Upper lobe of left lung (tissue), 6 donors: ENCODE measurements at regions not wholly inside any gene's neighbourhood (a gene's known extent, or its start where the extent isn't known, plus 50 kb on each side); places are given as distances from the start of the nearest gene placed in this dataset.

Experiments used
- ATAC-seq, 2 donors: fragments of 200-7000 bp; cut with Tn5 transposase; one replicate each; pipeline ENCODE4 v1.9.1; 2022; ENCODE audit warnings: mild to moderate bottlenecking in 2 of 2, moderate library complexity in 2 of 2; ENCODE audit not compliant: low FRiP score in 2 of 2
- DNase-seq, 2 donors: peaks; one replicate each; pipeline ENCODE4 v3.0.0-alpha.2; 2019 to 2020
- H3K27ac ChIP-seq, 4 donors: fragments of 200-600 bp; sonication (generic); one replicate each; pipeline ENCODE4 v1.5.1; 2016 to 2019
- H3K27me3 ChIP-seq, 4 donors: fragments of 200-600 bp; sonication (generic); one replicate each; pipeline ENCODE4 v1.5.1; 2017 to 2019
- H3K36me3 ChIP-seq, 4 donors: fragments of 200-600 bp; sonication (generic); one replicate each; pipeline ENCODE4 v1.5.1; 2016 to 2019
- H3K4me1 ChIP-seq, 4 donors: fragments of 200-600 bp; sonication (generic); one replicate each; pipeline ENCODE4 v1.5.1; 2018 to 2019
- H3K4me3 ChIP-seq, 4 donors: fragments of 200-600 bp; sonication (generic); one replicate each; pipeline ENCODE4 v1.5.1; 2017 to 2019; ENCODE audit warnings: mild to moderate bottlenecking in 2 of 4, moderate library complexity in 1 of 4
- H3K9me3 ChIP-seq, 4 donors: fragments of 200-600 bp; sonication (generic); one replicate each; pipeline ENCODE4 v1.5.1; 2018 to 2019
- EP300 ChIP-seq, 4 donors: sonication (generic); formaldehyde crosslinking; IDR thresholded peaks; one replicate each; pipeline ENCODE4 v1.5.1; 2017; ENCODE audit warnings: antibody characterized with exemption in 4 of 4, control low read depth in 2 of 4
- POLR2A ChIP-seq, 4 donors: fragments of 450-650 bp; IDR thresholded peaks; one replicate each; pipeline ENCODE4 v1.5.1; 2016 to 2017; ENCODE audit warnings: antibody characterized with exemption in 4 of 4, mild to moderate bottlenecking in 2 of 4
- POLR2AphosphoS5 ChIP-seq, 2 donors: sonication (generic); formaldehyde crosslinking; IDR thresholded peaks; one replicate each; pipeline ENCODE4 v1.5.1; 2017; ENCODE audit warnings: antibody characterized with exemption in 2 of 2
- WGBS, 2 donors: methylation state at CpG; one replicate each; pipeline ENCODE4 v1.1.5; 2017 to 2018; 5-methylcytosine and 5-hydroxymethylcytosine counted together
- TF ChIP-seq, protein P1 (sequence below), 6 experiments: fragments of 450-650 bp in 4 of 6; fragments of 200-600 bp in 2 of 6; sonication (generic) in 2 of 6; IDR thresholded peaks; one replicate each; pipeline ENCODE4 v1.5.1; 2016 to 2019; ENCODE audit warnings: antibody characterized with exemption in 6 of 6
- donor health status: DM: no; HTN: no; CAD: no; lungs with moderate emphysema.
- donor health status: DM: no; HTN: yes; CAD: no; lungs with severe emphysema.

DNA sequence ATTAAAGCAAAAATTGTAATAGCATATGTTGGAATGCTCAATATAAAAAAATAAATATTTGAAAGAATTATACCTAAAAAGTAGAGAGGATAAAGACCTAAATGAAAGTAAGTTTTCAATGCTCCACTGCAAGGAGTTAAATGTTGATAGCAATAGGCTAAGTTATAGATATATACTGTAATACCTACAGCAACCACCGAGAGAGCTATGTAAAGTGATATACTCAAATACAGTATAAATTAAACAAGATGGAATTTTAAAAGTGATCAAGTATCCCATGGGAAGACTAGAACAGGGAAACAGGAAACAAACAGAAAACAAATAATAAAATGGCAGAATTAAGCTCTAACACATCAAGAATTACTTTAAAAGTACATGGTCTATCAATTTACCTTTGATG, 73.9 kb downstream of the CASP3 start:
- Histone ChIP-seq H3K4me1 (no peaks in the 10 kb centered on the region), H3K27me3 (no peaks in the 10 kb centered on the region), H3K36me3 (no peaks in the 10 kb centered on the region), H3K4me3 (no peak overlapping the region), H3K9me3 (no peaks in the 10 kb centered on the region), H3K27ac (no peak overlapping the region)
- no peak for DNase-seq
- TF ChIP-seq EP300 (IDR thresholded peaks at IDR 0.05) (no peak), POLR2AphosphoS5 (IDR thresholded peaks at IDR 0.05) (no peak), POLR2A (IDR thresholded peaks at IDR 0.05) (no peak)
- TF ChIP-seq, protein P1, sequence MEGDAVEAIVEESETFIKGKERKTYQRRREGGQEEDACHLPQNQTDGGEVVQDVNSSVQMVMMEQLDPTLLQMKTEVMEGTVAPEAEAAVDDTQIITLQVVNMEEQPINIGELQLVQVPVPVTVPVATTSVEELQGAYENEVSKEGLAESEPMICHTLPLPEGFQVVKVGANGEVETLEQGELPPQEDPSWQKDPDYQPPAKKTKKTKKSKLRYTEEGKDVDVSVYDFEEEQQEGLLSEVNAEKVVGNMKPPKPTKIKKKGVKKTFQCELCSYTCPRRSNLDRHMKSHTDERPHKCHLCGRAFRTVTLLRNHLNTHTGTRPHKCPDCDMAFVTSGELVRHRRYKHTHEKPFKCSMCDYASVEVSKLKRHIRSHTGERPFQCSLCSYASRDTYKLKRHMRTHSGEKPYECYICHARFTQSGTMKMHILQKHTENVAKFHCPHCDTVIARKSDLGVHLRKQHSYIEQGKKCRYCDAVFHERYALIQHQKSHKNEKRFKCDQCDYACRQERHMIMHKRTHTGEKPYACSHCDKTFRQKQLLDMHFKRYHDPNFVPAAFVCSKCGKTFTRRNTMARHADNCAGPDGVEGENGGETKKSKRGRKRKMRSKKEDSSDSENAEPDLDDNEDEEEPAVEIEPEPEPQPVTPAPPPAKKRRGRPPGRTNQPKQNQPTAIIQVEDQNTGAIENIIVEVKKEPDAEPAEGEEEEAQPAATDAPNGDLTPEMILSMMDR (IDR thresholded peaks at IDR 0.05), result no peak
- WGBS, 2 donors, result 46 to 56% methylated on average over 1 of the region's 1 CpG
- no peak for ATAC-seq

DNA sequence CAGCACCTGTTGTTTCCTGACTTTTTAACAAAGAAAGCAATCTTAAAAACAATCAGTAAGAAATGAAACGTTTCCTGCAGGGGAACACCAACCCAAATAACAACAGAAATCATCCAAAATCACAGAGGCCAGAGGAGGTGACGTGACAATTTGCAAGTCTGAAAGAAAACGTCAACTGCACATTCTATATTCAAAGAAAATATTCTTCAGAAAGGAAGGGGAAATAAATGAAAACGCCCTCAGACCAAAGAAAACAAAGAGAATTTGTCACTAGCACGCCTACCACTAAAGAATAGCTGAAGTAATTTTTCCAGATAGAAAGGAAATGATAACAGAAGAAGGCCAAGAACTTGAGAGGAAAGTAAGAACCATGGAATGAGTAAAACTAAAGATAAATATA, 74.4 kb downstream of the CASP3 start:
- Histone ChIP-seq H3K27me3 (no peaks in the 10 kb centered on the region), H3K36me3 (no peaks in the 10 kb centered on the region), H3K4me3 (no peak overlapping the region), H3K9me3 (no peaks in the 10 kb centered on the region), H3K27ac (no peak overlapping the region), H3K4me1 (no peaks in the 10 kb centered on the region)
- ATAC-seq, result no peak
- TF ChIP-seq EP300 (IDR thresholded peaks at IDR 0.05), result no peak
- TF ChIP-seq, protein P1 (IDR thresholded peaks at IDR 0.05), result no peak
- TF ChIP-seq POLR2A (IDR thresholded peaks at IDR 0.05), result no peak
- no peak for TF ChIP-seq POLR2AphosphoS5 (IDR thresholded peaks at IDR 0.05)
- WGBS, 2 donors, result 38 to 48% methylated on average over 5 of the region's 5 CpGs
- no peak for DNase-seq

DNA sequence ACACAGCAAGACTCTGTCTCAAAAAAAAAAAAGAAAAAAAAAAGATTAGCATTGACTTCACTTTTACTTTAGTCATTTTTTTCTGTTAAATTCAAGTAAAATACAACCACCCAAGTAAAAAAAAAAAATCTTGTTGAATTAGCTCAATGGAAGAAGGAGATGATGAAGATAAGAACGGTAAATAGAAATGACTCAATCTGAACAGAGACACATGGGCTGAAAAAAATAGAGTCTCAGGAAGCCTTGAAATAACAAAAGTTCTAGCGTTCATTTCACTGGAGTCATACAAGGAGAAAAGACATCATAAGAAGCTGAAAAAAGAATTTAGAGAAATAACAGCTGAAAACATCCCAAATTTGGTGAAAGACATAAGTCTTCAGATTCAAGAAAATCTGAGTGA, 75.5 kb downstream of the CASP3 start:
- Histone ChIP-seq H3K27ac (no peak overlapping the region), H3K9me3 (no peaks in the 10 kb centered on the region), H3K4me1 (peaks cover 0 to 5% (median under 1%) of the 10 kb centered on the region in 4 donors), H3K4me3 (no peak overlapping the region), H3K36me3 (no peaks in the 10 kb centered on the region), H3K27me3 (no peaks in the 10 kb centered on the region)
- no peak for ATAC-seq
- TF ChIP-seq POLR2A (IDR thresholded peaks at IDR 0.05), result no peak
- no peak for TF ChIP-seq POLR2AphosphoS5 (IDR thresholded peaks at IDR 0.05)
- TF ChIP-seq EP300 (IDR thresholded peaks at IDR 0.05), result no peak
- TF ChIP-seq, protein P1 (IDR thresholded peaks at IDR 0.05), result no peak
- DNase-seq, result no peak
- WGBS, 2 donors, result 58 to 67% methylated on average over 2 of the region's 2 CpGs

DNA sequence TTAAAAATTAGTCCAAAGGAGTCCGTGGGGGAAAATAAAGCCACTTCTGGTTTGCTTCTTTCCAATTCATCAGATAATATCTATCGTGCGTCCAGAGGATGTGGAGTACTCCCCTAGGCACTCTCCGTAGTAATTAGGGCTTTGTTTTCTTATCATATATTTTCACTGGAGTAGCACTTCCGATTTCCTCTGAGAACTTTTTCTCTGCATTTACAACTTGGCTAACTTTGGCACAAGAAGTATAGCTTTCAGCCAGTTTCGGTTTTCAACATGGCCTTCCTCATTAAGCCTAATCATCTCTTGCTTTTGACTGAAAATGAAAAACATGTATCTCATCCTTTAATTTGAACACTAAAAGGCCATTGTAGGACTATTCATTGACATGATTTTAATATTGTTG, 80.5 kb downstream of the CASP3 start:
- WGBS, 2 donors, result 37 to 41% methylated on average over 6 of the region's 6 CpGs
- DNase-seq (no peak), ATAC-seq (no peak)
- H3K27ac ChIP-seq, result no peak overlapping the region
- no peaks in the 10 kb centered on the region for H3K27me3 ChIP-seq
- no peaks in the 10 kb centered on the region for H3K9me3 ChIP-seq
- TF ChIP-seq EP300 (IDR thresholded peaks at IDR 0.05) (no peak), POLR2A (IDR thresholded peaks at IDR 0.05) (no peak), POLR2AphosphoS5 (IDR thresholded peaks at IDR 0.05) (no peak)
- TF ChIP-seq, protein P1 (IDR thresholded peaks at IDR 0.05), result no peak
- no peaks in the 10 kb centered on the region for H3K36me3 ChIP-seq
- peaks cover 0 to 5% (median 2%) of the 10 kb centered on the region in 4 donors for H3K4me1 ChIP-seq
- no peak overlapping the region for H3K4me3 ChIP-seq

DNA sequence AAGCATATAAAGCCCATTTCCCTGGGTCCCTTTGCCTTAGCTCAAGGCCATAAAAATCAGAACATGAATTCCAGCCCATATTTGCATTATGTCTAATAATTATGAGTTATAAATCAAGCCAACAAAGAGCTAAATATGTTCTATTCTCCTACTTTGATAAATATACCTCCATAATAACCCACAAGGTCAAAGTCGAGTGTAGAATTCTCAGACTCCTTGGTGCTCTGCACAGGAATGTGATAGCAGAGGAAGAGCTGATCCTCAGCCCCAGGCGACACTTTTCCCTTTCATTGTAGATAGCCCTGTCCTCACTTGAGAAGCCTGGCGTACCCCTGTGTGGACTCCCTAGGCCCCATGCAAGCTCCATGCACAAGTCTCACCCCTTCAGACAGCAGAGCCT, 85.6 kb downstream of the CASP3 start:
- no peak for ATAC-seq
- TF ChIP-seq POLR2AphosphoS5 (IDR thresholded peaks at IDR 0.05) (no peak), EP300 (IDR thresholded peaks at IDR 0.05) (no peak)
- peaks cover 0 to 2% (median 0%) of the 10 kb centered on the region in 4 donors for H3K4me1 ChIP-seq
- H3K27ac ChIP-seq, result no peak overlapping the region
- H3K27me3 ChIP-seq, result no peaks in the 10 kb centered on the region
- no peaks in the 10 kb centered on the region for H3K9me3 ChIP-seq
- 95 to 96% methylated on average over 3 of the region's 3 CpGs for WGBS, 2 donors
- no peak for DNase-seq
- no peak overlapping the region for H3K4me3 ChIP-seq
- H3K36me3 ChIP-seq, result no peaks in the 10 kb centered on the region
